GM19468 (cell line): ENCODE measurements at regions not wholly inside any gene's neighbourhood (a gene's known extent, or its start where the extent isn't known, plus 50 kb on each side); places are given as distances from the start of the nearest gene placed in this dataset.

Experiments
- ATAC-seq: cut with Tn5 transposase; IDR thresholded peaks from one replicate; pipeline ENCODE4 v1.9.1; 2021; ENCODE audit warnings: mild to moderate bottlenecking, moderate library complexity, moderate number of reproducible peaks; ENCODE audit not compliant: unreplicated experiment; ENCODE audit errors: extremely low read depth

DNA sequence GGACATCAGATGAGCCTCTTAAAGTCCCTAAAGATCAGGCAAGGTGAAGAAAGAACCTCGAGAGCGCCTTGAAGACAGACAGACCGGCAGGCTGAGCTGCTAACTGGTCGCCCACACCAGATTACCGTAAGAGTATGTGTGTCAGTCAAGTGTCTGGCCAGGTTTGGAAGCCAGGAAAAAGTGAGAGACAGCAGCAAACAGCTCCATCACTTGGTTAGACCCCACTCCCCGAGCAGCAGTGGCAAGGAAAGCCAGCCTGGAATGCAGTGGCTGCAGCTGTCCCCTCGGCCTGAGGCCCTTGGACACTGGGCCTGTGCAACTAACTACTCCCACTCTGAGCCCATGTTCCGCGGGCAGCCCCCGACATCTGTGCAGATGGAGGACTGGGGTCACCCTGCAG lies 214.1 kb downstream of the DIRAS2 start:
- no peak for ATAC-seq

DNA sequence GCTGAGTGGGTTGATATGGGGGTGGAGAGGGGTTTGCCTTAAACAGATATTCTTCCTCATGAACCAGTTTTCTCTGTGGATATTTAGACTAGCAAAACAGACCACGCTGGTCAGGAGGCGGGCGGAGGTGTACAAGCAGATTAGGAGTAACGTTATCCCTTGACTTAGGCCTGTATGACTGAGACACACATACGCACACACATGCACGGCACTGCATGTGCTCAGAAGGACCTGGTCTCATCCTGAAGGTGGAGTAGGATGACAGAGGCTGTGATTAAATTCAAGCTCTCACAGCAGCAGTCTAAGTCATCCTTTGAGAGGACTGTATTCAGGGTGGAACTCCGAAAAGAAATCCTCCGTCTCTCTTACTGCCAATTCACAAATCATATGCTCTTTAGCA lies 209.7 kb downstream of the DIRAS2 start:
- no peak for ATAC-seq

DNA sequence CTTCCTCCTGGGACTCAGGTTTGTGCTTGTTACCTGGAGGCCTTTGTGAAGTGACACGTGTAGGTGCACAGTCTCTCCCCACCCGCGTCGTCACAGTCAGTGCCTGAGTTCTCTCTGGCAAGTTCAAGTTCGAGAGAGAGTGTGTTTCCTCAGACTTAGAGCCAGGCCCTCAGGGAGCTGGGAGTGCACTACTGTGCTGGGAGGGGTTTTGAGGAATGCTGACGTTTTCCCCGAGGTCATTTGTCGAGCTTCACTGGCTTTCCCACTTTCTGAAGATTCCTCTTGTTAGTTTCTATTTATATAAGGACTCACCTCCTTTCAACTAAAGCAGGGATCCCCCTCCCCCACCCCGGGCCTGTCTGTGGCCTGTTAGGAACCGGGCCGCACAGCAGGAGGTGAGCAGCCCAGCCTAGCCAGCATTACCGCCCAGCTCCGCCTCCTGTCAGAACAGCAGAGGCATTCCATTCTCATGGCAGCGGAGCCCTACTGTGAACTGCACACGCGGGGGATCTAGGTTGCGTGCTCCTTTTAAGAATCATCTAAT lies 209.2 kb downstream of the DIRAS2 start:
- ATAC-seq, result no peak

DNA sequence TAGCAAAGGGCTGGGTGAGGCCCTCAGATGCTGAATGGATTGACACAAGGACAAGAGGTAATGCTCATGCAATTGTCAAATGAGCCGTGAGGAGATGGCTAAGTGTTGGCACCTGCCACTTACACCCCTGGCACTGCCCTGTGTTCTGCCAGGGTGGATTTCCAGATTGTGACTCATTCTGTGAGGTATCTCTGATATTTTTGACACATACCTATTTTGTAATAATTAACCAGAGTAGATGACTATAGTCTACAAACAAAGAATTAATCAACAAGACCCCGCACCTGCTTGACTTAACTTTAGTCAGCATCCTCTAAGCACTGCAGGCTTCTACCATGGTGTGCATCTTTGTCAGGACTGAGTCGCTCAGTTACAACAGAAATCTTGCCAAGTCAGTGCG lies 200.8 kb downstream of the DIRAS2 start:
- ATAC-seq, result no peak

DNA sequence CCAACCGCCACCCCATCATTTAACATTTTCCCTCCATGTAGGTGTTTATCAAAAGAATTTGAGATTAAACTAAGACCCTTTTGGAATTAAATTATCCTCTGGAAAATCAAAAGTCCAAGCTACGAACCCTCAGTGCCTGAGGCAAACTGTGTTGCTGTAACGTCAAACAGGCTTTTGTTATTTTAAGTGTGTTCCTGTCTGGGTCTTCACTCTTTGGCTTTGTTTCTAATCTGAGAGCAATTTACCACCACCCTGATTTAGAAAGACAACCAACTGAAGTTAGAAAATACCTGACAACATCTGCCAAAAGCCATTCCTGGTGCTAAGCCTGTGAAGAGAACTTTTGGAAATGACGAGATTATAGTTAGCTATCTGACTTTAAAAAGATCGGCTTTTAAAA lies 199.9 kb downstream of the DIRAS2 start:
- ATAC-seq, result no peak

DNA sequence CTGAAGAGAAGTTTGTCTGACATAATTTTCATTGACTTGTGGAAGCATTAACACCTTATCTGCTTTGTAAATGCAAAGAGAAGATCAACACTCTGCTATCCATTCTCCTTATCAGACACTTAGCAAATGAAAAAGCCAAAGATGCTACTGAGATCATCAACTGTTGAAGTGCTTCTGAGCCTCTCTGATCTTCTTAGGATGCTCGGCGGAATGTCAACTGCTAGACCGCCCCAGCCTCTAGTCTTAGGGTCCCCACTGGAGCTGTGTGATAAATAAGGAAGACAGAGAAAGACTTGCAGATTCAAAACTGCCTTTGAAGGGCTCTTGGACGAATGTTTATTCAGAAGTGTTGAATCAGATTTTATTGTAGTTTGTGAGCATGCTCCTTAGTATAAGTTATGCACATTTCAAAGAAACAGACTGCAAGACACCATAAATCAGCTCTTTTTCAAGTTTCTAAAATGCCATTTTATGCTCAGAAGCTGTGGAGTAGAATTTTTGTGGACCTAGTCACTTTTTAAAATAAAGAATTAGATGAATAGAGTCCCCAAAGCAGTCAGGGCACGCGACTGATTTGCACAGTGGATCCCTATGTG lies 197.9 kb downstream of the DIRAS2 start:
- ATAC-seq, result no peak

DNA sequence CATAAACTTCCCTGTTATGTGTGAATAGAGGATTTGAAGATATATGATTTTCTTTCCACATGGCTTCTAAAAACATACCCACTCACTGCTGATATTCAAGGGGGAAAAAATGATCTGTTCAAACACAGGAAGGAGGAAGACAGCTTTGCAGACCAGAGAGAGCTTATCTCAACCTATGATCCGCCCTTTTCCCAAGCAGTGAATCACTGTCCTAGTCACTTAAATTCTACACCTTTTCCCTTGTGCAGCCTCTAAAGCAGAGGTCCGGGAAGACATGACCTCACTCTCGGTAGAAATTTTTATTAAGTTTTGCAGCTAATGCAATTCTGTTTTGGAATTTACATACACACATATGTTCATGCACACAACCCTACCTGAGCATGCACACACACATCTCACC lies 197.2 kb downstream of the DIRAS2 start:
- ATAC-seq, result no peak

DNA sequence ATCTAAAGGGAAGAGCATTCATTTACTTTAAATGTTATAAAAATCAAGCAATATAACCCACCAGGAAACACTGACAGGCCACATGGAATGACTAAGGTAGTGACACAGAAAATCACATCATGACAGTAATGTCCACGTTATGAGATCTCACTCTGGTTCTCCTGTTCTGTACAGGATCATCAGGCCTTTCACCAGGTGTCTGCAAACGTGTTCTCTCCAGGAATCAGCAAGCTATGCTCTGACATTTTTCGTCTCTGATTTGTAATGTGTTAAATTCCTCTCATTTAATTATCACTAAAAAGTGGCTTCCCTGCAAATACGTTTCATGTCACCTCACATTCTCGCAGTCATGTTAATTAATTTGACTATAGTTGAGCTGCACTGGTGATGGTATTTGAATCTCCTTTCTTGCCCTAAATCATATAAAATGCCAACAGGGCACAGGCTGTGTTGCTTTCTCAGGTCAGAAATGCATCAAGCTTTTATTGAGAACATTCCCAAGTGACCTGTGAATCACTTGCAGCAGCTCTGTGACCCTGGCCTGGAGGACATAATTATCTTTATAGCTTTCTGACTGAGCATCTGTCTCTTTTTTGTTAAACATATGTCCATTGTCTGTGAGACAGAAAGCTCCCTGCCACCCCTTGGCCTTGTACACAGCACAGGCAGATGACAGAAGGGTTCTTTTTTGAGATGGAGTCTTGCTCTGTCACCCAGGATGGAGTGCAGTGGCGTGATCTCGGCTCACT lies 196.2 kb downstream of the DIRAS2 start:
- no peak for ATAC-seq

DNA sequence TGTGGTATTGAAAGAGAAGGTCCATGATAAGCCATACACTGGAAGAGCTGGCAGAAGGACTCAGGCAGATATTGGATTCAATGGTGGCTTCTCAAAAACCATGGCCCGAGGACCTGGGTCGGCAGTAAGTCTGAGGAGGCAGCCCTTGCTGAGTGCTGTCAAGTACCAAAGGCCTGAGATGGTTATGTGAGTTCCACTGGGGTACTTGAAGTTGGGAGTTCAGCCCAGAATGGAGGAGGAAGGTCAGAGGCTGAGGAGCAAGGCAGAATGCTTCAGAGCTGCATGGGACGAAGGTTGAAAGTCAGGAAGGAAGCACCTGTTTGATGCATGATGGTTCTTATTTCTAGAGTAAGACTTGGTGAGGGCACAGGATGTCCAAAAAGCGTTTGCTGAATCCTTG lies 194.9 kb downstream of the DIRAS2 start:
- no peak for ATAC-seq

DNA sequence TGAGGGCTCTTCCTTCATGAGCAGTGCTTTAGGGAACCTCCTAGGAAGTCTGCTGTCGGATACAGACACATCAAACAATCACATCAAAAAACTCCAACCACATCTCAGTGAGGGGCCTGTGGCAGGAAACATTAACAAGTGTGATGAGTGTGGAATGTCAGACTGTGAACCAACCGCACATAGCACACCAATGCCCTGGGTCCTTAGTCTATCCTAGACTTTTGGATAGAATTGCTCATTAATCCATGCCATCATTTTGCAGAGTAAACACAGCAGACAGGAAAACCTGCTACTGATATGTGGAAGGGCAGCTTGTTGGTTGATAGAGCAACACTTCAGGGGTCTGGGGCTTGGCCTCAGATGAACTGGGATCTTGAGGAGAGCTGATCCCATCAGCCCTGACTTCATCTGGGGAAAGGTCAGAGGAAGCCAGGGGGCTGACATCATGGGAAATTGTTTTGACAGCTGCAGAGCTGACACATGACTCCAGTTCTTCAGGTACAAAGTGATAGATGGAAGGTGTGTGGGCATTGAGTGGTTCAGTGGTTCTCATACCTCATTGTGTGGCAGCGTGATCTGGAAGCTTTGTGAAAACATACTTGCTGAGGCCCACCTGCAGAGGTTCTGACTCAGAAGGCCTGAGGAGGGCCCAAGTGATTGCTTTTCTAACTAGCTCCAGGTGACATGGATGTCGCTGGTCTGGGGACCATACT lies 193.3 kb downstream of the DIRAS2 start:
- ATAC-seq, result no peak

DNA sequence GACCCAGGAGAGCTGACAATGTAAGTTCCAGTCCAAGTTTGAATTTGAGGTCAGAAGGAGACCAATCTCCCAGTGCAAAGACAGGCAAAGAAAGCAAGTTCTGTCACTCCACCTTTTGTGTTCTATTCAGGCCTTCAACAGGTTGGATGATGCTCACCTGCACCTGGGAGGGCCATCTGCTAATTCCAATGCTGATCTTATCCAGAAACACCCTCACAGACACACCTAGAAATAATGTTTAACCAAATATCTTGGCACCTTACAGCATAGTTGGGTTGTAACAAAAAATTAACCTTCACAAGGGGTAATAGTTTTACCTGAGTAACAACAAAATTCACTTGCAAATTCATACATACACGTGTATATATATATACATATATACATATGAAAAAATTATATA lies 190.8 kb downstream of the DIRAS2 start:
- no peak for ATAC-seq

DNA sequence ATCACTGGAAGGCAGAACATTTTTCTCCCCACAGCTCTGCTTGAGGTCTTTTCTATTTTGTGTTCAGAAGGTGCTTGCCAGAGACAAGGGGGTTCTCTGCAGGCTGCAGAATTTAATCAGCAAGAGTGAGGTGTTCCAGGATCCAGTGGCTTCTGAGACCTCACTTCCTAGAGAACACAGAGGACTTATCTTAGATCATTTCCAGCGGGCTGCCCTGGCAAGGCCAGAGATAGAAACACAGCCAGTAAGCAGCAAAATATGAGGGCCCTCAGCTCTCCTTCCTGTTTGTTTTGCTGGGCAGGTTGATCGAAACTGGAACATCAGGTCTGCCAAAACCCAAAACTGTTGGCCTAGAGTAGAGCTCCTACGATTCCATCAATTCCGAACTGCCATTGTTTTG lies 187.3 kb downstream of the DIRAS2 start:
- no peak for ATAC-seq

DNA sequence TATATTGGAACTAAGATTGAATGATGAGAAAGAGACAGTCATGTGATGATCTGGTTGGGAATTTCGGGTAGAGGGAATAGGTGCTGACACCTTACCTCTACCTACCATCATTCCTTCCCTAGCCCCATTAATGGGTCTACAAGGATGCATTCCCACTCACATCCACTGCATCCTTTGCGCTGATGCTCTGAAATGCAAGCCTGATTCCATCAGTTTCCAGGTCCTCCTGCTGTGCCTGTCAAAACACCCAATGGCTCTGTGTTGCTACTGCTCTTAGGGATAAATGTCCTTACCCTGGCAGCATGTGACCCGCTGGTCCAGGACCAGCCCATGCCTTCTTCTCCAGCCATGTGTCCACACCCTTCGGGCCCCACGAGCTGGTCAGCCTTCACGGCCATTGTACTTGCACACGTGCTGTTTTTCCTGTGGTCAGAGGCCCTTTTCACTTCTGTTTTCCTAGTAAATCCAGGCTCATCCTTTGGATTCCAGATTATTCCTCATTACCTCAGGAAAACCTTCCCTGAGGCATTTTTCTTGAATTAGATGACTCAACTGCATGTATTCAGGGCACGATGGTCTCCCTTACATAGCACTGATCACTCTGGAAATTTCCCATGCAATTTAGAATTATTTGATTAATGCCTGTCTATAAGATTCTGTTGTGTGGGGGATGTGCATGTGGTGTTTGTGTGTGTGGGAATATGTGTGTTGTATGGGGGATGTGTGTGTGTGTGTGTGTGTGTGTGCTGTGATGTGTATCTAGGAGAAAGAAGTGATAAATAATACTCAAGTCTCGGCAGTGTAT lies 185.0 kb downstream of the DIRAS2 start:
- ATAC-seq, result no peak

DNA sequence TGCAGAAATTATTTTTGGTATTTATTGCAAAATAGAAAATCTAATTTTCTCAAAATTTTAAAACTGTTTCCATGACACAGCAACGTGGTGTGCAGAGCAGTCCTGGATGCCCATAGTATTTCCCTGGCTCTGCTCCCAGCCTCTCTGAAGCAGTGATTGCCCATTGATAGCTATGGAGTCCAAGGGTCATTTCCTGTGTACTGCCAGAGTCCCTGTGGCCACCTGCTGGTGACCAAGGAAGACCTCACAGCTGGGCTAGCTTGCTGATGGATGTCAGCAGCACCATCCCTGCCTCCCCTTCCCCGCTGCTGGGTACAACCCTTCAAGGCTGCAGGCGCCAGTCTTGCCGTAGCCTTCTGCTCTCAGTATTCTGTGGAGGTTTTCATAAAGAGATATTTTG lies 184.1 kb downstream of the DIRAS2 start:
- ATAC-seq, result no peak

DNA sequence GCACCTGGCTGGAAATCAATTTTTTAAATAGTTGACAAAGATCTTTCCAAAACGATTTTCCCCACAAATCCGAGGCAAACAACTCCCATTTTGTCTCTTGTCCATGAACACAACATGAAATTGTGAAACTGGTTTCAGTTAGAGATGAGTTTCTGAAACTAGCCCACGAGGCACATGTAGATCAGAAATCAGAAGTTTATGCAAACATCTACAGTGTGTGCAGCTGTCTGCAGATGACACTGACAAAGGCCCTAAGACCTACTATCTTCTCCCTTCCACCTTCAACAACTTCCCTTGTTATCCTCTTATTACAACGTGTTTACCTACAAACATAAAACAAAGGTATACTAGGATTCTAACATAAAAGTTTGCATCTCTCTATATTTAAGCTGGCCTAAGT lies 183.3 kb downstream of the DIRAS2 start:
- peak; percentile 81 for ATAC-seq

DNA sequence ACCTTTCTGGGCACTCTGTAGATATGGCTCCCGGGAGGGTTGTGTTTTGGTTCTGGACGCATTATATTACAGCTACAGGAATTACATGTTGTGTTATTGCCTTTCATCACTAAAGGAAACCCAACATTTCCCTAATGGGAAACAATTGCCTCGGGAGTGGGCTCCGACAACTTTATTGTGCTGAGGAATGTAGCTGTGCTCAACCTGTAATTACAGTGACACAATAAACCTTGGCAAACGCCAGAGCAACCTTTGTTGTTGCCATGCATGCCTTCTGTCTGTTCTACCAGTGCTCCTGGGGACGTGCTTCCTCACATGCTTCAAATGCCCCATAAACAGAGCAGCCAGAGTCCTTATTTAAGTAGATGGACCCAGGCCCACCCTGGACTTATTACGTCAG lies 182.4 kb downstream of the DIRAS2 start:
- no peak for ATAC-seq

DNA sequence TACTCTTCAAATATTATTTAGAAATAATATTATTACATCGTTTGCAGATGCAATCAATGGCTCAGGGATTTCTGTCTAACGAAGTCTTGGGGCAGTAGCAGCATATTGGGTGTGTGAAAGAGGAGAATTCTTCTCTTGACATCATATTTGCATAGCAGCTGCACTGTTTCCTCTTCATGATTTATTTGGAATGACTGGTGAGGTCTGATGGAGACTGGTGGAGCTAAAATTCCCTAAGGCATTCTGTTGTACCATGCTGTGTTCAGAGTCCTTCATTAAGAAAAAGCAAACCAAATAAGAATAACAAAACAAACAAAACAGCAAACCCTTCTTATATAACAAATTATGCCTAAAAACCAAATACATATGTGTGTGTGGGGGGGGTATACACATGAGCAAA lies 177.6 kb downstream of the DIRAS2 start:
- ATAC-seq, result no peak

DNA sequence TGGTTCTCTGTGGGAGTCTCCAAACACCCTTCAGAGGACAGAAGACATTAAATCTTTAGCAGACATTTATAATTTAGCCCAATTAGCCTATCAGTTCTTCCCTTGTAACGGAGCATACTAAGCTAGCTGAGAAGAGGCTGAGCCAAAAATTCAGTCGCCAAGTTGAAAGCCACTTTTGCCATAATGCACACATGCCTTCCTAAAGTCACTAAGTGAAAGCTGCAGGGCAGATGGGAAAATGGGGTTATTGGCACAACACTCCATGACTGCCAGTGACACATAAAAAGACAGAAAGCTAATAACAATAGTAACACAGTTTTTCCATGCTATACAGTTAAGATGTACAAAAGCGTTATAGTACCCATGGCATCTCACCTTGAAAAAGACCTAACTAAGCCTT lies 176.2 kb downstream of the DIRAS2 start:
- no peak for ATAC-seq

DNA sequence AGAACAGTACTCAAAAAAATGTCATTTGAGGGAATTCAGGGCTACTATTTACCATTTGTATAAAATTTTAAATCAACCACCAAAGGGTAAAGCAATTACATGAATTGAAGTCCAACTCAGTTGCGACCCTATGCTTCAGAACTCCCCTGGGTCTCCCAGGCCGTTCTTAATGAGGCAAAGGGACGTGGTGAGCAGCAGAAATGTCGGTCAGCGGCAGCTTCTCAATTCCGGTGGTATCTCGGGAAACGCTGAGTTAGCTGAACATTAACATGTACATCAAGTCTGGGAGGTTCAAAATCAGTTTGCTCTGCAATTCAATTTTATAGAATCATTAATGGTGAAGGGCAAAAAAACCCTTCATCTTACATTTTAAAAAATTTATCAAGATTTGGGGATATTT lies 173.2 kb downstream of the DIRAS2 start:
- no peak for ATAC-seq

DNA sequence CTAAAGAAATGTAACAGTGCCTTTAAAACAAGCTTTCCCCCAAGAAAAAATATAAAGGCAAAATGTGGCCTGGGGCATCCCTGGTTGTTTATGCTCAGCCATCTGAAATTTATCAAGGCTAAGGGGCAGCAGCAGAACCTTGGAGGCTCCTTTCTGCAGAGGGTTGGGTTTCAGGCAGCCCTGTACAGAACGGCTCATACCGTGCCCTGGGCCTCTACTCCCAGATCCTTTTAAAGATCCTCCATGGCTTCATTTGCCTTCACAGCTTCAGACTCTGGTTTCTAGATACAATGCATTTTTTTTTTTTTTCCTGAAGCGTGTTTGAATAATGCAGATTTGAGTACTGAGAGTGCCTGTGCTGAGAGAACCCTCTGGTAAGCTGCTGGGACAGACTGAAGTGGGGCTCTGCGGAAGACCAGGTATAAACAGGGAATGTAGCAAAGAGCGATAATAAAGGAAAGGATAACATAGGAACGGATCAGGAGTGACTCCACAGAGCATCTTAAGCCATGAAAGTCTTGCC lies 172.7 kb downstream of the DIRAS2 start:
- no peak for ATAC-seq
